Left lung (tissue), 4 donors: ENCODE measurements at regions not wholly inside any gene's neighbourhood (a gene's known extent, or its start where the extent isn't known, plus 50 kb on each side); places are given as distances from the start of the nearest gene placed in this dataset.

Source experiments
- ATAC-seq: fragments of 200-7000 bp; cut with Tn5 transposase; one replicate; pipeline ENCODE4 v1.9.1; 2020; ENCODE audit warnings: moderate library complexity
- DNase-seq, 4 donors: peaks; one replicate each; pipeline ENCODE4 v3.0.0-alpha.2; 2013 to 2020
- H3K27ac ChIP-seq, 2 donors: fragments of 200-600 bp; sonication (generic) in 1 of 2; one replicate each; pipeline versions ENCODE4 v1.5.0 to v1.8.0; 2020 to 2021
- H3K27me3 ChIP-seq, 2 donors: fragments of 200-600 bp; sonication (generic) in 1 of 2; one replicate each; pipeline versions ENCODE4 v1.5.0 to v1.8.0; 2020 to 2021
- H3K36me3 ChIP-seq, 2 donors: fragments of 200-600 bp; sonication (generic) in 1 of 2; one replicate each; pipeline versions ENCODE4 v1.5.0 to v1.8.0; 2020 to 2021
- H3K4me1 ChIP-seq, 2 donors: fragments of 200-600 bp; one replicate each; pipeline ENCODE4 v1.8.0; 2021
- H3K4me3 ChIP-seq, 2 donors: fragments of 200-600 bp; sonication (generic) in 1 of 2; one replicate each; pipeline versions ENCODE4 v1.5.0 to v1.8.0; 2020 to 2021; ENCODE audit warnings: mild to moderate bottlenecking in 1 of 2
- H3K9me3 ChIP-seq, 2 donors: fragments of 200-600 bp; sonication (generic) in 1 of 2; one replicate each; pipeline versions ENCODE4 v1.5.0 to v1.8.0; 2020 to 2021
- intact Hi-C, 2 donors: fragments of 100-400 bp; cut with DNase I; formaldehyde crosslinking; loops; one replicate each; pipeline versions ENCODE4 v1.11.2 to v1.14.2; 2022
- TF ChIP-seq, protein P1 (sequence below), 2 donors: fragments of 200-600 bp; sonication (generic) in 1 of 2; IDR thresholded peaks; one replicate each; pipeline versions ENCODE4 v1.5.0 to v1.8.0; 2021; ENCODE audit warnings: antibody characterized with exemption in 2 of 2
- donor health status: DM: no; HTN: yes; CAD: no.
- donor health status: DM: no; HTN: no; CAD: no.

DNA sequence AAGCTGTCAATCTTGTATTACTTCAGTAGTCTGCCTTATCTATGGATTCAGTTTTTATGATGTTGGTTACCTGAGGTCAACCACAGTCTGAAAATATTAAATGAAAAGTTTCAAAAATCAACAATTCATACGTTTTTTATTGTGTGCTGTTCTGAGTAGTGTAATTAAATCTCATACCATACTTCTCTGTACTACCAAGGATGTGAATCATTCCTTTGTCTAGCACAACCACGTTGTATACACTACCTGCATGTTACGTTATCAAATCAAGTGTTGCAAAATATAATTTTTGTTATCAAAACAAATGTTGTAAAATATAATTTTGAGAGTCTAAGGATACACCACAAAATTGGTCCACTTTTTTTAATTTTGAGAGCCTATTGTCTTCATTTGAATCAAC lies 590.2 kb upstream of the SETBP1 start:
- TF ChIP-seq, protein P1, sequence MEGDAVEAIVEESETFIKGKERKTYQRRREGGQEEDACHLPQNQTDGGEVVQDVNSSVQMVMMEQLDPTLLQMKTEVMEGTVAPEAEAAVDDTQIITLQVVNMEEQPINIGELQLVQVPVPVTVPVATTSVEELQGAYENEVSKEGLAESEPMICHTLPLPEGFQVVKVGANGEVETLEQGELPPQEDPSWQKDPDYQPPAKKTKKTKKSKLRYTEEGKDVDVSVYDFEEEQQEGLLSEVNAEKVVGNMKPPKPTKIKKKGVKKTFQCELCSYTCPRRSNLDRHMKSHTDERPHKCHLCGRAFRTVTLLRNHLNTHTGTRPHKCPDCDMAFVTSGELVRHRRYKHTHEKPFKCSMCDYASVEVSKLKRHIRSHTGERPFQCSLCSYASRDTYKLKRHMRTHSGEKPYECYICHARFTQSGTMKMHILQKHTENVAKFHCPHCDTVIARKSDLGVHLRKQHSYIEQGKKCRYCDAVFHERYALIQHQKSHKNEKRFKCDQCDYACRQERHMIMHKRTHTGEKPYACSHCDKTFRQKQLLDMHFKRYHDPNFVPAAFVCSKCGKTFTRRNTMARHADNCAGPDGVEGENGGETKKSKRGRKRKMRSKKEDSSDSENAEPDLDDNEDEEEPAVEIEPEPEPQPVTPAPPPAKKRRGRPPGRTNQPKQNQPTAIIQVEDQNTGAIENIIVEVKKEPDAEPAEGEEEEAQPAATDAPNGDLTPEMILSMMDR (IDR thresholded peaks at IDR 0.05) = no peak
- Histone ChIP-seq H3K4me1 (no peaks in the 10 kb centered on the region), H3K27ac (no peak overlapping the region), H3K4me3 (no peak overlapping the region), H3K9me3 (no peaks in the 10 kb centered on the region), H3K36me3 (no peaks in the 10 kb centered on the region), H3K27me3 (no peaks in the 10 kb centered on the region)
- intact Hi-C loops = no loop called here
- DNase-seq (no peak), ATAC-seq (no peak)

DNA sequence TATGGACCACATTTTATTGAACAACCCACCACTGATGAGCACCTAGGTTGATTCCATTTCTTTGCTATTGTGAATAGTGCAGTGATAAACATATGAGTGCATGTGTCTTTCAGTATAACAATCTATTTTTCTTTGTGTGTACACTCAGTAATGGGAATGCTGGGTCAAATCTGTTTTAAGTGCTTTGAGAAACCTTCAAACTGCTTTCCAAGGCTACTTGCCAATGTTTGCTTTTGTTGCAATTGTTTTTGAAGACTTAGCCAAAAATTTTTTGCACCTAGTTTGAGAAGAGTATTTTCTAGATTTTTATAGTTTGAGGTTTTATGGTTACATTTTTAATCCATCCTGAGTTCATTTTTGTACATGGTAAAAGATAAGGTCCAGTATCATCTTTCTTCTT lies 587.4 kb upstream of the SETBP1 start:
- no peak overlapping the region for H3K4me3 ChIP-seq
- H3K27ac ChIP-seq = no peak overlapping the region
- no peaks in the 10 kb centered on the region for H3K4me1 ChIP-seq
- DNase-seq = peak in 2 of 4 donors; percentile 24 to 25
- ATAC-seq = peak; percentile 44
- H3K36me3 ChIP-seq = no peaks in the 10 kb centered on the region
- intact Hi-C loops = no loop called here
- no peaks in the 10 kb centered on the region for H3K27me3 ChIP-seq
- H3K9me3 ChIP-seq = no peaks in the 10 kb centered on the region
- TF ChIP-seq, protein P1 (IDR thresholded peaks at IDR 0.05) = no peak

DNA sequence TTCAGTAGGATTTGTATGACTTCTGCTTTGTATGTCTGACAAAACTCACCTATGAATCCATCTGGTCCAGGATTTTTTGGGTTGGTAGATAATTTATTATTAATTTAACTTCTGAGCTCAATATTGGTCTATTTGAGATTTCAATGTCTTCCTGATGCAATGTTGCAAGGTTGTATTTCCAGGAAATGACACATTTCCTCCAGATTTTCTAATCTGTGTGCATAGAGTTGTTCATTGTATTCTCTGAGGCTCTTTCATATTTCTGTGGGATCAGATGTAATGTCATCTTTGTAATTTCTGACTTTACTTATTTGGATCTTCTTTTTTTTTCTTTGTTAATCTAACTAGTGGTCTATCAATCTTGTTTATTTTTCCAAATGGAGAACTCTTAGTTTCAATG lies 584.7 kb upstream of the SETBP1 start:
- intact Hi-C loops = no loop called here
- Histone ChIP-seq H3K4me3 (no peak overlapping the region), H3K36me3 (no peaks in the 10 kb centered on the region), H3K27ac (no peak overlapping the region), H3K27me3 (no peaks in the 10 kb centered on the region), H3K9me3 (no peaks in the 10 kb centered on the region), H3K4me1 (no peaks in the 10 kb centered on the region)
- ATAC-seq (no peak), DNase-seq (no peak)
- TF ChIP-seq, protein P1 (IDR thresholded peaks at IDR 0.05) = no peak

DNA sequence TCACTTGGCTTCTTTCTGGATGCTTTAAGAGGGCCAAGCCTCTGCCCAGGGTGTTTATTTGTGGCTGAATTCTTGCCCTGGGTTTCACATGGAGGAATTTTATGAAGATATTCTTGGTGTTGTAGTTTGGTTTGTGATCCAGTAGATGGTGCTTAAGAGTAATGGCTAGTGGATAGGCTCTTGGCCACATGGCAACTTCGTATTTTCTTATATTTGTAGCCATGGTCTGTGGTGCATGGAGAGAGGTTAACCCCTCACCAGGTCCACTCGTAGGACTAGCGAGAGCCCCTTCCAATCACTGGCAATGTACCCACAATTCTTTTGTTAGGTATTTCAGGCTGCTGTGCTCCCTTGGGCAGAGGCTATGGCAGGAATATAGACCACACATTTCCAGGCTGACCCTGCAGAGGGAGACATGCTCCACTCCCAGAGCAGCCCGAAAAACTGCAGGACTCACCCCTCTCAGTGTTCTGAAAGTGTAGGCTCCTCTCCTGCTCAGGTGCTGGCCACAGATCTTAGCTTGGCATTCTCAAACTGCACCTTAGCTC lies 582.1 kb upstream of the SETBP1 start:
- intact Hi-C loops = no loop called here
- ATAC-seq (peak; percentile 48), DNase-seq (no peak)
- Histone ChIP-seq H3K4me1 (no peaks in the 10 kb centered on the region), H3K36me3 (no peaks in the 10 kb centered on the region), H3K4me3 (no peak overlapping the region), H3K27ac (no peak overlapping the region), H3K9me3 (no peaks in the 10 kb centered on the region), H3K27me3 (no peaks in the 10 kb centered on the region)
- TF ChIP-seq, protein P1 (IDR thresholded peaks at IDR 0.05) = peak in 1 of 2 donors; percentile 29

DNA sequence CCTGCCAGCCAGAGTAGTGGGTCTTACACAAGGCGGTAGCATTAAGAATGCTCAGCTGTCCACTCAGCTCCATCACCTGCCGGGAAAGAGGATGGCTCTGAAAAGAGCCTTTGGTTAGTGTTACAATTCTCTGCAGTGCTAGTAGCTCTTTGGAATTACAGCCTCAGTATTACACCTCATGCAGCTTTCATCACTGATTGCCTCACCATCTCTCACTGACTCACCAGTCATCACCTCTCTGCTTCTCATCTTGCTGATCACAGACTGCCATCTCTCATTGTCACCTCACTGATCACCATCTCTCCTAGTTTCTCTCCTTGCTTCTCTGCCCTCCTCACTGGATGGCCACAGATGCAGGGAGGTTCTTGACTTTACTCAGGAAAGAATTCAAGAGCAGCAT lies 573.5 kb upstream of the SETBP1 start:
- Histone ChIP-seq H3K27me3 (no peaks in the 10 kb centered on the region), H3K4me1 (no peaks in the 10 kb centered on the region), H3K4me3 (no peak overlapping the region), H3K27ac (no peak overlapping the region), H3K36me3 (no peaks in the 10 kb centered on the region), H3K9me3 (no peaks in the 10 kb centered on the region)
- intact Hi-C loops = no loop called here
- no peak for DNase-seq
- TF ChIP-seq, protein P1 (IDR thresholded peaks at IDR 0.05) = no peak
- ATAC-seq = no peak
